K562 (cell line): ENCODE measurements at regions not wholly inside any gene's neighbourhood (a gene's known extent, or its start where the extent isn't known, plus 50 kb on each side); places are given as distances from the start of the nearest gene placed in this dataset.

Experiments used
- ATAC-seq: fragments of 200-7000 bp; cut with Tn5 transposase; 3 replicates; pipeline ENCODE4 v1.9.1; 2020; ENCODE audit warnings: moderate library complexity
- BruUV-seq: library from RNA; stranded (reverse); fragments of 400-500 nt; replicated peaks from 2 replicates; lab custom pipeline; 2021; lab: Mats Ljungman, UMichigan
- CTCF ChIA-PET: fragments of 300-600 bp; formaldehyde crosslinking; extraction: SDS; loops from one replicate; lab custom pipeline; 2021; ENCODE audit warnings: low intra/inter-chr PET ratio; lab: Yijun Ruan, JAX
- POLR2A ChIA-PET: fragments of 300-600, 350-650 bp; sonication (Branson Sonifier 250); formaldehyde crosslinking; extraction: SDS; loops from one replicate; lab custom pipeline; 2021; ENCODE audit warnings: antibody characterized with exemption, inconsistent platforms; lab: Yijun Ruan, JAX
- DNase-seq, 4 experiments: peaks; one replicate each; pipeline versions ENCODE4 v3.0.0 to v3.0.0-alpha.2; 2011 to 2018; ENCODE audit warnings: low spot score in 3 of 4, mixed read lengths in 3 of 4; ENCODE audit errors: extremely low read depth in 1 of 4
- FAIRE-seq: peaks from 2 replicates; lab custom pipeline; 2011; peaks lifted over from hg19 to GRCh38; lab: Jason Lieb, UNC
- H2AFZ ChIP-seq: 2 replicates; pipeline ENCODE4 v1.6.0; 2011; ENCODE audit warnings: low read depth, low read length, control low read depth, inconsistent platforms
- H3K27ac ChIP-seq: fragments of 200-600 bp; 3 replicates; pipeline ENCODE4 v1.8.0; 2011; ENCODE audit warnings: low read depth, mild to moderate bottlenecking, control low read depth, inconsistent platforms, low read length, moderate library complexity, mixed read lengths; ENCODE audit errors: extremely low read depth
- H3K27me3 ChIP-seq, 2 experiments: fragments of 300-600 bp in 1 of 2; 2 replicates in 1 of 2; 3 replicates in 1 of 2; pipeline versions ENCODE4 v1.6.0 to v1.8.0; 2011; ENCODE audit warnings: inconsistent platforms in 2 of 2, low read length in 2 of 2, mild to moderate bottlenecking in 1 of 2, mixed read lengths in 1 of 2, moderate library complexity in 1 of 2; ENCODE audit not compliant: control insufficient read depth in 2 of 2, insufficient read depth in 2 of 2
- H3K36me3 ChIP-seq: fragments of 300-600 bp; 3 replicates; pipeline ENCODE4 v1.8.0; 2011; ENCODE audit warnings: mild to moderate bottlenecking, low read length, inconsistent platforms; ENCODE audit not compliant: control insufficient read depth, insufficient read depth
- H3K4me1 ChIP-seq, 2 experiments: fragments of 200-600 bp in 1 of 2; replicated peaks in 1 of 2; 2 replicates in 1 of 2; 3 replicates in 1 of 2; pipeline versions ENCODE4 v1.5.1 to v1.8.0; 2011; ENCODE audit warnings: inconsistent platforms in 2 of 2, low read length in 2 of 2, mild to moderate bottlenecking in 1 of 2, mixed read lengths in 1 of 2, moderate library complexity in 1 of 2; ENCODE audit not compliant: control insufficient read depth in 2 of 2, insufficient read depth in 2 of 2
- H3K4me2 ChIP-seq: 2 replicates; pipeline ENCODE4 v1.6.1; 2011; ENCODE audit warnings: low read length, control low read depth, inconsistent platforms, mixed read lengths; ENCODE audit not compliant: insufficient read depth
- H3K4me3 ChIP-seq: fragments of 200-600 bp; sonication (generic), shearing (Covaris generic); 2 replicates; pipeline ENCODE4 v1.5.1; 2016; ENCODE audit warnings: control low read depth, inconsistent platforms
- H3K79me2 ChIP-seq: fragments of 200-600 bp; 3 replicates; pipeline ENCODE4 v1.8.0; 2011; ENCODE audit warnings: low read length, inconsistent platforms; ENCODE audit not compliant: control insufficient read depth, insufficient read depth
- H3K9ac ChIP-seq, 2 experiments: 2 replicates each; pipeline versions ENCODE4 v1.6.0 to v1.6.1; 2011; ENCODE audit warnings: low read depth in 2 of 2, low read length in 2 of 2, control low read depth in 1 of 2, inconsistent platforms in 1 of 2, mild to moderate bottlenecking in 1 of 2, mixed read lengths in 1 of 2; ENCODE audit not compliant: insufficient read depth in 1 of 2
- H3K9me1 ChIP-seq: one replicate; pipeline ENCODE4 v1.6.0; 2011; ENCODE audit warnings: inconsistent platforms, mild to moderate bottlenecking, low read length, moderate library complexity; ENCODE audit not compliant: control insufficient read depth, insufficient read depth
- H3K9me3 ChIP-seq: replicated peaks from 2 replicates; pipeline ENCODE4 v1.5.1; 2011; ENCODE audit warnings: low read depth, low read length, inconsistent platforms; ENCODE audit not compliant: control insufficient read depth, insufficient read depth
- H4K20me1 ChIP-seq: replicated peaks from 2 replicates; pipeline ENCODE4 v1.6.1; 2011; ENCODE audit warnings: low read length, inconsistent platforms, mixed read lengths; ENCODE audit not compliant: control insufficient read depth, insufficient read depth
- HINFP ChIP-seq: fragments of 450-650 bp; conservative IDR thresholded peaks from 2 replicates; pipeline ENCODE4 v1.6.1; 2016; ENCODE audit warnings: missing genetic modification characterization, low read depth, mild to moderate bottlenecking, control low read depth, missing compliant biosample characterization
- L3MBTL2 ChIP-seq: fragments of 450-650 bp; IDR thresholded peaks from 2 replicates; pipeline ENCODE4 v1.6.1; 2016; ENCODE audit warnings: mild to moderate bottlenecking, moderate library complexity
- MITF ChIP-seq: IDR thresholded peaks from 2 replicates; pipeline ENCODE4 v1.6.1; 2014; ENCODE audit warnings: antibody characterized with exemption
- MYC ChIP-seq, 2 experiments: fragments of 250-450 bp in 1 of 2; sonication (Bioruptor Pico) in 1 of 2; IDR thresholded peaks; 2 replicates each; pipeline versions ENCODE4 v1.5.1 to v1.6.1; 2012 to 2021; ENCODE audit warnings: low read depth in 2 of 2, borderline replicate concordance in 1 of 2, improper control_type of control experiment in 1 of 2, low read length in 1 of 2, mild to moderate bottlenecking in 1 of 2, moderate library complexity in 1 of 2
- RAD21 ChIP-seq, 2 experiments: fragments of 250-450 bp in 1 of 2; fragments of 450-650 bp in 1 of 2; sonication (Bioruptor Pico) in 1 of 2; formaldehyde crosslinking in 1 of 2; IDR thresholded peaks in 1 of 2; conservative IDR thresholded peaks in 1 of 2; 2 replicates each; pipeline versions ENCODE4 v1.4.0 to v1.8.0; 2020 to 2022; ENCODE audit warnings: mild to moderate bottlenecking in 2 of 2, moderate library complexity in 1 of 2
- SRSF3 ChIP-seq: fragments of 200-400 bp; formaldehyde crosslinking; IDR thresholded peaks from 2 replicates; pipeline ENCODE4 v1.6.1; 2016; ENCODE audit warnings: mild to moderate bottlenecking, low read length, moderate library complexity; ENCODE audit not compliant: insufficient read depth
- THAP12 ChIP-seq: fragments of 250-450 bp; sonication (Bioruptor Pico); IDR thresholded peaks from 2 replicates; pipeline ENCODE4 v1.9.0; 2021; ENCODE audit warnings: mild to moderate bottlenecking, inconsistent platforms
- WGBS: fragments of 100-300 bp; shearing (Covaris generic); methylation state at CpG from one replicate; pipeline ENCODE4 v1.1.6; 2016; ENCODE audit warnings: low coverage, mixed read lengths; ENCODE audit not compliant: insufficient coverage; ENCODE audit errors: missing lambda C conversion rate; 5-methylcytosine and 5-hydroxymethylcytosine counted together
- in situ Hi-C: fragments of 300-500 bp; cut with MboI; formaldehyde crosslinking; loops from 4 replicates; pipeline ENCODE4 v1.15.0; 2018; ENCODE audit warnings: inconsistent platforms, mixed read lengths
- intact Hi-C: fragments of 100-400 bp; cut with micrococcal nuclease; formaldehyde crosslinking; loops from 2 replicates; pipeline ENCODE4 v1.14.2; 2022
- TF ChIP-seq, protein P1 (sequence below): fragments of 250-450 bp; sonication (Bioruptor Pico); IDR thresholded peaks from 2 replicates; pipeline ENCODE4 v1.5.1; 2021; ENCODE audit warnings: mild to moderate bottlenecking
- TF ChIP-seq, protein P2 (sequence below): fragments of 250-450 bp; sonication (Bioruptor Pico); IDR thresholded peaks from 2 replicates; pipeline ENCODE4 v1.5.0; 2020; ENCODE audit warnings: mild to moderate bottlenecking

GRCh38 chr6:23980965-23981364 lies 145.1 kb upstream of the NRSN1 start (continued):
- TF ChIP-seq, protein P1, sequence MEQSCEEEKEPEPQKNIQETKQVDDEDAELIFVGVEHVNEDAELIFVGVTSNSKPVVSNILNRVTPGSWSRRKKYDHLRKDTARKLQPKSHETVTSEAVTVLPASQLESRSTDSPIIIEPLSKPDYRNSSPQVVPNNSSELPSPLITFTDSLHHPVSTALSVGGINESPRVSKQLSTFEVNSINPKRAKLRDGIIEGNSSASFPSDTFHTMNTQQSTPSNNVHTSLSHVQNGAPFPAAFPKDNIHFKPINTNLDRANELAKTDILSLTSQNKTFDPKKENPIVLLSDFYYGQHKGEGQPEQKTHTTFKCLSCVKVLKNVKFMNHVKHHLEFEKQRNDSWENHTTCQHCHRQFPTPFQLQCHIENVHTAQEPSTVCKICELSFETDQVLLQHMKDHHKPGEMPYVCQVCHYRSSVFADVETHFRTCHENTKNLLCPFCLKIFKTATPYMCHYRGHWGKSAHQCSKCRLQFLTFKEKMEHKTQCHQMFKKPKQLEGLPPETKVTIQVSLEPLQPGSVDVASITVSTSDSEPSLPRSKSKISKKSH (CRISPR knock-in tag), result no peak

GRCh38 chr6:23981923-23982322 lies 144.1 kb upstream of the NRSN1 start:
- Histone ChIP-seq H3K27ac (no peak overlapping the region), H4K20me1 (no peaks in the 10 kb centered on the region), H3K9me3 (no peaks in the 10 kb centered on the region), H3K79me2 (no peaks in the 10 kb centered on the region), H3K4me1 (no peaks in the 10 kb centered on the region), H3K4me3 (no peak overlapping the region), H2AFZ (no peak overlapping the region), H3K9me1 (no peaks in the 10 kb centered on the region), H3K27me3 (no peaks in the 10 kb centered on the region), H3K36me3 (no peaks in the 10 kb centered on the region), H3K9ac (no peak overlapping the region), H3K4me2 (no peak overlapping the region)
- DNase-seq (no peak), FAIRE-seq (no peak), ATAC-seq (no peak)
- ChIA-PET CTCF (no interaction called here), POLR2A (no interaction called here)
- BruUV-seq, result no TSS peak
- in situ Hi-C loops (no loop called here), intact Hi-C loops (no loop called here)
- WGBS, result 2% methylated on average over 6 of the region's 6 CpGs
- TF ChIP-seq THAP12 (CRISPR knock-in tag) (no peak), RAD21 (CRISPR knock-in tag; conservative IDR thresholded peaks at IDR 0.05 in 1 of 2, IDR thresholded peaks at IDR 0.05 in 1 of 2) (no peak), MITF (no peak), MYC (IDR thresholded peaks at IDR 0.05; ENCODE audit: low read depth, low read length) (no peak), MYC (CRISPR knock-in tag; IDR thresholded peaks at IDR 0.05; ENCODE audit: borderline replicate concordance, low read depth) (no peak), L3MBTL2 (no peak), HINFP (no peak), SRSF3 (no peak)
- TF ChIP-seq, protein P2, sequence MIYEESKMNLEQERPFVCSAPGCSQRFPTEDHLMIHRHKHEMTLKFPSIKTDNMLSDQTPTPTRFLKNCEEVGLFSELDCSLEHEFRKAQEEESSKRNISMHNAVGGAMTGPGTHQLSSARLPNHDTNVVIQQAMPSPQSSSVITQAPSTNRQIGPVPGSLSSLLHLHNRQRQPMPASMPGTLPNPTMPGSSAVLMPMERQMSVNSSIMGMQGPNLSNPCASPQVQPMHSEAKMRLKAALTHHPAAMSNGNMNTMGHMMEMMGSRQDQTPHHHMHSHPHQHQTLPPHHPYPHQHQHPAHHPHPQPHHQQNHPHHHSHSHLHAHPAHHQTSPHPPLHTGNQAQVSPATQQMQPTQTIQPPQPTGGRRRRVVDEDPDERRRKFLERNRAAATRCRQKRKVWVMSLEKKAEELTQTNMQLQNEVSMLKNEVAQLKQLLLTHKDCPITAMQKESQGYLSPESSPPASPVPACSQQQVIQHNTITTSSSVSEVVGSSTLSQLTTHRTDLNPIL (CRISPR knock-in tag), result no peak
